ENCODE measurements at regions not wholly inside any gene's neighbourhood (a gene's known extent, or its start where the extent isn't known, plus 50 kb on each side); places are given as distances from the start of the nearest gene placed in this dataset.

- TF ChIP-seq, protein P1, sequence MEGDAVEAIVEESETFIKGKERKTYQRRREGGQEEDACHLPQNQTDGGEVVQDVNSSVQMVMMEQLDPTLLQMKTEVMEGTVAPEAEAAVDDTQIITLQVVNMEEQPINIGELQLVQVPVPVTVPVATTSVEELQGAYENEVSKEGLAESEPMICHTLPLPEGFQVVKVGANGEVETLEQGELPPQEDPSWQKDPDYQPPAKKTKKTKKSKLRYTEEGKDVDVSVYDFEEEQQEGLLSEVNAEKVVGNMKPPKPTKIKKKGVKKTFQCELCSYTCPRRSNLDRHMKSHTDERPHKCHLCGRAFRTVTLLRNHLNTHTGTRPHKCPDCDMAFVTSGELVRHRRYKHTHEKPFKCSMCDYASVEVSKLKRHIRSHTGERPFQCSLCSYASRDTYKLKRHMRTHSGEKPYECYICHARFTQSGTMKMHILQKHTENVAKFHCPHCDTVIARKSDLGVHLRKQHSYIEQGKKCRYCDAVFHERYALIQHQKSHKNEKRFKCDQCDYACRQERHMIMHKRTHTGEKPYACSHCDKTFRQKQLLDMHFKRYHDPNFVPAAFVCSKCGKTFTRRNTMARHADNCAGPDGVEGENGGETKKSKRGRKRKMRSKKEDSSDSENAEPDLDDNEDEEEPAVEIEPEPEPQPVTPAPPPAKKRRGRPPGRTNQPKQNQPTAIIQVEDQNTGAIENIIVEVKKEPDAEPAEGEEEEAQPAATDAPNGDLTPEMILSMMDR (IDR thresholded peaks at IDR 0.05; ENCODE audit: low read length), result no peak
- TF ChIP-seq EZH2 (optimal IDR thresholded peaks at IDR 0.05; ENCODE audit: low read depth, low read length), result no peak
Observed at GRCh38 chr9:13845460-13845859, 468.5 kb downstream of the NFIB start.
